ENCODE measurements at regions not wholly inside any gene's neighbourhood (a gene's known extent, or its start where the extent isn't known, plus 50 kb on each side); places are given as distances from the start of the nearest gene placed in this dataset.

DNA sequence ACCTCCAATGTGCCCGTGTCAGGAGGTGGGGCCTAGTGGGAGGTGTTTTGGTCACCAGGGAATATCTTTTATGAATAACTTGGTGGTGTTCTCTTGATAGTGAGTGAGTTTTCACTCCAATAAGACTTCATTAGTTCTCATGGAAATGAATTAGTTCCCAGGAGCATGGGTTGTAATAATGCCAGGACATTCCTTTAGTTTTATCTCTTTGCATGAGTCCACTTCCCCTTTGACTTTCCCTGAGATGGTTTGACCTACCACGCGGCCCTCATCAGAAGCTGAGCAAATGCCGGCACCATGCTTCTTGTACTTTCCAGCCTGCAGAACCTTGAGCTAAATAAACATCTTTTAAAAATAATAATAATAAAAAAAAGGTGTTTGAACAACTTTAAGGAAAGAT is 112.9 kb upstream of the ACSL4 start:
- no peak for TF ChIP-seq MAZ (IDR thresholded peaks at IDR 0.05; ENCODE audit: borderline replicate concordance, low read depth, low read length)
- TF ChIP-seq GATA3 (IDR thresholded peaks at IDR 0.05; ENCODE audit: borderline replicate concordance): no peak
- no peak for TF ChIP-seq CBX8 (IDR thresholded peaks at IDR 0.05)
- no peak for TF ChIP-seq FOSB (CRISPR knock-in tag; IDR thresholded peaks at IDR 0.05)
- TF ChIP-seq HEYL (CRISPR knock-in tag; IDR thresholded peaks at IDR 0.05): no peak
- no peak for TF ChIP-seq SMC3 (IDR thresholded peaks at IDR 0.05)
- no peak for TF ChIP-seq RNF2 (IDR thresholded peaks at IDR 0.05; ENCODE audit: borderline replicate concordance, low read depth)
- no peak for TF ChIP-seq SREBF2 (IDR thresholded peaks at IDR 0.05)
- TF ChIP-seq FOSL2 (IDR thresholded peaks at IDR 0.05): no peak
- TF ChIP-seq FOSL2 (CRISPR knock-in tag; IDR thresholded peaks at IDR 0.05): no peak
- TF ChIP-seq HDAC2 (IDR thresholded peaks at IDR 0.05): no peak
- no peak for TF ChIP-seq NPAS2 (CRISPR knock-in tag; IDR thresholded peaks at IDR 0.05; ENCODE audit: borderline replicate concordance)
- TF ChIP-seq FOXS1 (CRISPR knock-in tag; IDR thresholded peaks at IDR 0.05): no peak
- TF ChIP-seq KDM1A (IDR thresholded peaks at IDR 0.05; ENCODE audit: low read depth): no peak
- TF ChIP-seq JUNB (IDR thresholded peaks at IDR 0.05): no peak
- no peak for TF ChIP-seq ZFP36 (IDR thresholded peaks at IDR 0.05; ENCODE audit: borderline replicate concordance, partially characterized antibody)
- TF ChIP-seq HOXB13 (CRISPR knock-in tag; IDR thresholded peaks at IDR 0.05; ENCODE audit: low read depth): no peak
- no peak for TF ChIP-seq HOXA7 (CRISPR knock-in tag; IDR thresholded peaks at IDR 0.05)
- no peak for TF ChIP-seq POLR2A (IDR thresholded peaks at IDR 0.05; ENCODE audit: low read length)
- DNase-seq (ENCODE audit: low read depth in 1 of 2, low spot score in 1 of 2) (no peak), ATAC-seq (no peak), FAIRE-seq (no peak)
- Histone ChIP-seq H3K4me1 (peaks cover 50% of the 10 kb centered on the region), H3K4me2 (peak overlapping the region; percentile 58; the same call in 1 of the 3 replicates), H3K4me3 (no peak overlapping the region), H3K9me3 (no peaks in the 10 kb centered on the region), H3K27ac (peak overlapping the region in 1 of 2 experiments; percentile 80; a peak in 3 of 6 replicates)
- POLR2A ChIA-PET: no interaction called here
- WGBS (ENCODE audit: missing lambda C conversion rate): 79% methylated on average over 4 of the region's 4 CpGs
- CTCF ChIA-PET: interaction anchor here (3.6 kb wide), 1 partner anchor 11 kb away, joined by 24 read pairs; no protein-coding TSS in a partner anchor

DNA sequence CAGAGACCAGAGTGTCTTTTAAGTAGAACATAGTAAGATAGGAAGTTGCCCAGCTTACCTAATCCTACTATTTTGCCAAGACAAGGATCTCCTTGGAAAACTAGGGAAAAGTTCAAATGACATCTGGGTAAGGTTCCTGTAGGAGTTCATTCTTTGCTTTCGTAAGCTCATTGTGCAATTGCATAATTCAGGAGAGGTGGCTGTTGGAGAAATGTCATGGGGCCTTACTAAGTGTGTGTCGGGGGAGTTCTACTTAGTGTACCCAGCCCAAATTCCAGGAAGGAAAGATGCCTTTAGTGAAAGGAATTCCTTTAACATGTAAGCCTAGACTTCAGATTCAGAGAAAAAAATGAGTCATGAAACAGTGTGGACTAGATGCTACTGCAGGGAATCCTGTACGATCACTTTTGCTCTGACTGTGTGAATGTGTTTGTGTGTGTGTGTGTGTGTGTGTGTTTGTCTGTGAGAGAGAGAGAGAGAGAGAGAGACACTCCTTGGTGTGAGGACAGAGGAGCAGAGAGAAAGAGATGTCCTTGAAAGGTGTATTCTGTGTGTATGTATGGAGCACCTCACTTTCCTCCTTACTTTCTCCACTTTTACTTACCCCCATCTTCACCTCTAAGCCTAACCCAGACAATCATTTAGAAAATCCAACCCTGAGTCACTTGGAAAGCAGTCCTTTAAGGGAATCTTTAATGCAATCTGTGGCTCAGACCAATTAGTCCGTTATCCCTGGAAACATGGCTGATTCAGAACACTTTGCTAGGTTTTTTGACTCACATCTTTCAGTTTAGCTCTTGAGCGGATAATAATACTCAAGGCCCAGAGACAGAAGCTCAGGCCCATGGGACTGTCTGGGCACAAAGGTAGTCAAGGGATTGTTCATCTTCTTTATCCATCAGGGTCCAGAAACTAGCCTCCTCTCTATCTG is 114.5 kb upstream of the ACSL4 start:
- no peak overlapping the region for H3K4me3 ChIP-seq
- CTCF ChIA-PET: interaction anchor here (0.9 to 3.6 kb wide), 3 partner anchors 10 to 135 kb away, joined by 3 to 24 read pairs (median 11); no protein-coding TSS in a partner anchor
- peak; percentile 6 to 62 for DNase-seq (ENCODE audit: low read depth in 1 of 2, low spot score in 1 of 2)
- H3K27ac ChIP-seq: peak overlapping the region; percentile 60 to 80
- POLR2A ChIA-PET: interaction anchor here (1.0 kb wide), 1 partner anchor 17 kb away, joined by 4 read pairs; no protein-coding TSS in a partner anchor
- peaks cover 34% of the 10 kb centered on the region for H3K4me1 ChIP-seq
- H3K9me3 ChIP-seq: no peaks in the 10 kb centered on the region
- WGBS (ENCODE audit: missing lambda C conversion rate): 48% methylated on average over 5 of the region's 5 CpGs
- ATAC-seq: peak; percentile 91 to 93
- H3K4me2 ChIP-seq: peak overlapping the region; percentile 58
- FAIRE-seq: peak; percentile 97
- TF ChIP-seq ZC3H11A (IDR thresholded peaks at IDR 0.05): no peak
- peak; percentile 62 for TF ChIP-seq JUNB (IDR thresholded peaks at IDR 0.05)
- TF ChIP-seq HOXB5 (CRISPR knock-in tag; IDR thresholded peaks at IDR 0.05): no peak
- 0 out of 5 replicates have a peak, but pooled peaks of 1 of the 2 experiments have one; percentile 40 for TF ChIP-seq JUN (IDR thresholded peaks at IDR 0.05)
- 0 out of 2 replicates have a peak, but pooled peaks have one; percentile 7 for TF ChIP-seq FOSL2 (IDR thresholded peaks at IDR 0.05)
- peak; percentile 51 for TF ChIP-seq FOSL2 (CRISPR knock-in tag; IDR thresholded peaks at IDR 0.05)
- no peak for TF ChIP-seq POLR2AphosphoS2 (conservative IDR thresholded peaks at IDR 0.05; ENCODE audit: low read length)
- no peak for TF ChIP-seq RARB (CRISPR knock-in tag; IDR thresholded peaks at IDR 0.05)
- TF ChIP-seq, protein P1, sequence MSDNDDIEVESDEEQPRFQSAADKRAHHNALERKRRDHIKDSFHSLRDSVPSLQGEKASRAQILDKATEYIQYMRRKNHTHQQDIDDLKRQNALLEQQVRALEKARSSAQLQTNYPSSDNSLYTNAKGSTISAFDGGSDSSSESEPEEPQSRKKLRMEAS (IDR thresholded peaks at IDR 0.05): no peak
- no peak for TF ChIP-seq TP53 (CRISPR knock-in tag; IDR thresholded peaks at IDR 0.05)
- TF ChIP-seq NPAS2 (CRISPR knock-in tag; IDR thresholded peaks at IDR 0.05; ENCODE audit: borderline replicate concordance): no peak
- TF ChIP-seq CBX2 (IDR thresholded peaks at IDR 0.05; ENCODE audit: borderline replicate concordance, low read depth): no peak
- TF ChIP-seq, protein P2, sequence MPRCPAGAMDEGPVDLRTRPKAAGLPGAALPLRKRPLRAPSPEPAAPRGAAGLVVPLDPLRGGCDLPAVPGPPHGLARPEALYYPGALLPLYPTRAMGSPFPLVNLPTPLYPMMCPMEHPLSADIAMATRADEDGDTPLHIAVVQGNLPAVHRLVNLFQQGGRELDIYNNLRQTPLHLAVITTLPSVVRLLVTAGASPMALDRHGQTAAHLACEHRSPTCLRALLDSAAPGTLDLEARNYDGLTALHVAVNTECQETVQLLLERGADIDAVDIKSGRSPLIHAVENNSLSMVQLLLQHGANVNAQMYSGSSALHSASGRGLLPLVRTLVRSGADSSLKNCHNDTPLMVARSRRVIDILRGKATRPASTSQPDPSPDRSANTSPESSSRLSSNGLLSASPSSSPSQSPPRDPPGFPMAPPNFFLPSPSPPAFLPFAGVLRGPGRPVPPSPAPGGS (IDR thresholded peaks at IDR 0.05): no peak
- no peak for TF ChIP-seq HOXB13 (CRISPR knock-in tag; IDR thresholded peaks at IDR 0.05; ENCODE audit: low read depth)
- TF ChIP-seq CHD4 (IDR thresholded peaks at IDR 0.05; ENCODE audit: borderline replicate concordance): no peak
- TF ChIP-seq, protein P3, sequence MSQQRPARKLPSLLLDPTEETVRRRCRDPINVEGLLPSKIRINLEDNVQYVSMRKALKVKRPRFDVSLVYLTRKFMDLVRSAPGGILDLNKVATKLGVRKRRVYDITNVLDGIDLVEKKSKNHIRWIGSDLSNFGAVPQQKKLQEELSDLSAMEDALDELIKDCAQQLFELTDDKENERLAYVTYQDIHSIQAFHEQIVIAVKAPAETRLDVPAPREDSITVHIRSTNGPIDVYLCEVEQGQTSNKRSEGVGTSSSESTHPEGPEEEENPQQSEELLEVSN (IDR thresholded peaks at IDR 0.05; ENCODE audit: borderline replicate concordance, low read depth): no peak
- no peak for TF ChIP-seq ESRRA (IDR thresholded peaks at IDR 0.05; ENCODE audit: borderline replicate concordance, low read length)
- TF ChIP-seq, protein P4, sequence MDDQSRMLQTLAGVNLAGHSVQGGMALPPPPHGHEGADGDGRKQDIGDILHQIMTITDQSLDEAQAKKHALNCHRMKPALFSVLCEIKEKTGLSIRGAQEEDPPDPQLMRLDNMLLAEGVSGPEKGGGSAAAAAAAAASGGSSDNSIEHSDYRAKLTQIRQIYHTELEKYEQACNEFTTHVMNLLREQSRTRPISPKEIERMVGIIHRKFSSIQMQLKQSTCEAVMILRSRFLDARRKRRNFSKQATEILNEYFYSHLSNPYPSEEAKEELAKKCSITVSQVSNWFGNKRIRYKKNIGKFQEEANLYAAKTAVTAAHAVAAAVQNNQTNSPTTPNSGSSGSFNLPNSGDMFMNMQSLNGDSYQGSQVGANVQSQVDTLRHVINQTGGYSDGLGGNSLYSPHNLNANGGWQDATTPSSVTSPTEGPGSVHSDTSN (IDR thresholded peaks at IDR 0.05): no peak
- TF ChIP-seq, protein P5, sequence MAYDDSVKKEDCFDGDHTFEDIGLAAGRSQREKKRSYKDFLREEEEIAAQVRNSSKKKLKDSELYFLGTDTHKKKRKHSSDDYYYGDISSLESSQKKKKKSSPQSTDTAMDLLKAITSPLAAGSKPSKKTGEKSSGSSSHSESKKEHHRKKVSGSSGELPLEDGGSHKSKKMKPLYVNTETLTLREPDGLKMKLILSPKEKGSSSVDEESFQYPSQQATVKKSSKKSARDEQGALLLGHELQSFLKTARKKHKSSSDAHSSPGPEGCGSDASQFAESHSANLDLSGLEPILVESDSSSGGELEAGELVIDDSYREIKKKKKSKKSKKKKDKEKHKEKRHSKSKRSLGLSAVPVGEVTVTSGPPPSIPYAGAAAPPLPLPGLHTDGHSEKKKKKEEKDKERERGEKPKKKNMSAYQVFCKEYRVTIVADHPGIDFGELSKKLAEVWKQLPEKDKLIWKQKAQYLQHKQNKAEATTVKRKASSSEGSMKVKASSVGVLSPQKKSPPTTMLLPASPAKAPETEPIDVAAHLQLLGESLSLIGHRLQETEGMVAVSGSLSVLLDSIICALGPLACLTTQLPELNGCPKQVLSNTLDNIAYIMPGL (CRISPR knock-in tag; IDR thresholded peaks at IDR 0.05; ENCODE audit: borderline replicate concordance): no peak
- TF ChIP-seq FOSB (CRISPR knock-in tag; IDR thresholded peaks at IDR 0.05): no peak
